Limb (tissue), 2 donors: ENCODE measurements at regions not wholly inside any gene's neighbourhood (a gene's known extent, or its start where the extent isn't known, plus 50 kb on each side); places are given as distances from the start of the nearest gene placed in this dataset.
"Not testable (repeated sequence)": the region's sequence is repeated elsewhere in the genome, so short reads cannot be mapped to it uniquely, and the experiment has no call there.

Experiments used
- DNase-seq, 2 donors: peaks; one replicate each; pipeline ENCODE4 v3.0.0-alpha.2; 2016; ENCODE audit errors: extremely low spot score in 2 of 2

- DNase-seq: peak in 1 of 2 donors; percentile 2
Measured at GRCh38 chrX:3184176-3184930, 143.1 kb downstream of the ARSF start.

- DNase-seq: no peak
Measured at GRCh38 chrX:3181846-3182245, 140.6 kb downstream of the ARSF start.

- no peak for DNase-seq
Measured at GRCh38 chrX:3178329-3178728, 137.1 kb downstream of the ARSF start.

DNA sequence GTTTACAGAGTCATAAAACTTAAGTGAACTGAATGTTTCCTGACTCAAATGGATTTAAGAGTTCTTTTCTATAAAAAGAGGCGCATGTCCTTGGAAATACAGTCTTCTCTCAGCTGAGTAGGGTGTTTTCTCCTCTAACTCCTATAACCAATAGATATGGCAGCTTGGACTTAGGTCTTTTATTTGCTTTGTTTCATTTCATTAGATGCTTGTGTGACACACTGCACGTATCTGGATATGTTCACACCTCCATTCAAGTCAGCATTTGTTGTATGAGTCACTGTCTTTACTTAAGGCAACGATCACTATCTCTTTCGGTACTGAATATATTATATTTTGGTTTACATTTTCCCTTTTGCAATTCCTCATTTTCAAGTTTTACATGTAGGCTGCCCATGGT is 136.6 kb downstream of the ARSF start:
- DNase-seq: no peak

DNA sequence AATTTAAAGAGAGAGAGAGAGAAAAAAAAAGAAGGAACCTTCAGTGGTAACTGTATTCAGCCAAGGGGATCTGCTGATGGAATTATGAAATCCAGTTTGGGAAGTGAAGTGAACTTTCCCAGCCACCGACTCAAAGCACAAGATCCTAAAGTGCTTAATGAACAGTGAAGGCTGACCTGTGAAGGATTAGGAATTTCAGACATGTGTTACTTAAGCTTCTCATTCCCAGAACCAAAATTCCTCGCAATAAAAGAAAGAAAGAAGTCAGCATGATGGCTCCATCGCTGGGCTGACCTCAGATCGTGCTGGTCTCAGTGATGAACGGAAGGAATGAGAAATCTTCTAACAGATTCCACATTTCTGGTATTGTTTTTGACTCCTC is 135.2 kb downstream of the ARSF start:
- no peak for DNase-seq

GRCh38 chrX:3175659-3176438 is 134.6 kb downstream of the ARSF start:
- no peak for DNase-seq

DNA sequence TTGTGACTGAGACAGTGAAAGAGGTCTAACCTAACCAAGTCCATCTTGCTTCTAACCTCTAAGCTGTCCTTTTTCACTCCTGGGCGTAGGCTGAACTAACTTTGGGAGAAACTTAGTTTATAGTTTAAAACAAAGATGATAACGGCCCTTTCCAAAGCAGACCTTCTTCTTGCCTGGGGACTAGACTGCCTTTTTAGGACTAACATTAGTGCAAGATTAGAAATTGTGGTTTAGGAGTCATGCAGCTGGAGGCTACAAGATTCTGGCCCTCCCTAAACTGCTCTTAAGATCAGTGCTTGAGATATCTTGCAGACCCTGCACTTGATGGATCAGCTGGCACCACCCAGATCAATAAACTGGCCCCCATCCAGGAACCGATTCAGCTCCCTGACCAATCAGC is 130.9 kb downstream of the ARSF start:
- DNase-seq: not testable (repeated sequence)

GRCh38 chrX:3169421-3169820 is 128.2 kb downstream of the ARSF start:
- DNase-seq: no peak

GRCh38 chrX:3167771-3168170 is 126.5 kb downstream of the ARSF start:
- DNase-seq: no peak

DNA sequence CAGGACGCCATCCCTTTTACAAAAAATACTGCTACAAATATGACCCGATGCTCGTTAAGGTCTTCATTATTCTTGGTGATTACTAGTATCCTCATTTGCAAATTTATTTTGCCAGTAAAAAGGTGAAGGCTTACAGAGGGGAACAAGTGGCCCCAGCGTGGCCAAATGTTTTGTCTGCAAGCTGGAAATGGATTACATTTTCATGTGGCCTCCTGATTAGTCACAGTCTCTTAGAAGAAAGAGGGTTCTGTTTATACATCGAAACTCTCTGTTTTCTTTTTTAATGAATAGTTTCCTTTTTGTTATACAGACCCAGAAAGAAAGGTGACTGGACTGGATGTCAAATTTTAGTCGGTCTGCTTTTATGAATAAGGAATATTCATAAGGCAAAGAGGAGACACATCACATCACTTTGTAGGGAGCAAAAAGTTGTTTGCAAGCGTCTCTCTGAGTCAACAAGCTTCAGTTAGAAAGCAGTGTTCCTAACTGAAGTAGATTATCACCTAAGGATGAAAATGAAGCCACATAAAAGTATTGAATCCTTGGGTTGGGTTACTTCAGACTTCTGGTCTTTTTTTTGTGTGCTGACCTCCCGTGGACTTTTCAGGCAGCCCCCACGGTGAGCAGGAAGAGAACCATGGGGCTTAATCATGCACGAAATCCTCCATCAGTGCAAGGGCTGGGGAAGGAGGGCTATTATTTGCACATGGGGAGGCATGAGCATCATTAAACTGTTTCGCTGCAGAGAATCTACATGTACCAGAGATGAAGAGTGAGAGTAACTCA is 125.6 kb downstream of the ARSF start:
- DNase-seq: no peak

DNA sequence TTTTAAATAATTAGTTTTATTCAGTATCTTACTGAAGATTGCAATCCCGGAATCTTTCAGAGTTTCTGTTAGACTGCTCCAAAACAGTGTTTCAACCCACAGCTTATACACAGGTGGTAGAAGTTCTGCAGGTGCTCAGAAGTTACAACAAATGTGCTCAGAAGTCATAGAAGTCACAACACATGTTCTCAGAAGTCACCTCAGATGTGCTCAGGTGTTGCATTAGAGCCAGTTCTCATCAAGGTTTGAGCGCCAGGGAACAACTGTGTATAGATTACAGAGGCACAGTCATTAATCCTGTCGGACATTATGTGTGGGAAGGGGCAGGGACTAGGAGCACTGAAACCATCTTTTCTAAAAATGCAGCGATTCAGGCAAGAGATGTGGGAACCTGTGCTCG is 124.5 kb downstream of the ARSF start:
- no peak for DNase-seq
